Retinal pigment epithelial cell (primary cell): ENCODE measurements at regions not wholly inside any gene's neighbourhood (a gene's known extent, or its start where the extent isn't known, plus 50 kb on each side); places are given as distances from the start of the nearest gene placed in this dataset.

Source experiments
- DNase-seq: peaks from one replicate; pipeline ENCODE4 v3.0.0-alpha.2; 2010; ENCODE audit warnings: low read depth
- H3K4me3 ChIP-seq: 2 replicates; pipeline ENCODE4 v1.5.1; 2011; ENCODE audit warnings: mild to moderate bottlenecking, low read length, control low read depth, moderate library complexity
- CTCF ChIP-seq: conservative IDR thresholded peaks from 2 replicates; pipeline ENCODE4 v1.5.1; 2011; ENCODE audit warnings: low read depth, low read length, control low read depth, inconsistent platforms

- DNase-seq, result no peak
- H3K4me3 ChIP-seq, result no peak overlapping the region
- no peak for TF ChIP-seq CTCF
Measured at GRCh38 chr6:167580619-167580911, 246.1 kb upstream of the AFDN start.

- H3K4me3 ChIP-seq, result no peak overlapping the region
- no peak for TF ChIP-seq CTCF
- DNase-seq, result no peak
Measured at GRCh38 chr6:167581637-167582036, 245.1 kb upstream of the AFDN start.

GRCh38 chr6:167583412-167583811 lies 243.3 kb upstream of the AFDN start:
- no peak overlapping the region for H3K4me3 ChIP-seq
- TF ChIP-seq CTCF, result no peak
- DNase-seq, result no peak

- no peak for DNase-seq
- no peak overlapping the region for H3K4me3 ChIP-seq
- TF ChIP-seq CTCF, result no peak
Measured at GRCh38 chr6:167588181-167588919, 238.4 kb upstream of the AFDN start.

- no peak overlapping the region for H3K4me3 ChIP-seq
- no peak for TF ChIP-seq CTCF
- DNase-seq, result no peak
Measured at GRCh38 chr6:167588920-167589614, 237.6 kb upstream of the AFDN start.

GRCh38 chr6:167589615-167589940 lies 237.1 kb upstream of the AFDN start:
- no peak for DNase-seq
- TF ChIP-seq CTCF, result no peak
- no peak overlapping the region for H3K4me3 ChIP-seq

GRCh38 chr6:167590193-167590592 lies 236.5 kb upstream of the AFDN start:
- H3K4me3 ChIP-seq, result no peak overlapping the region
- no peak for TF ChIP-seq CTCF
- no peak for DNase-seq
